Kidney capillary endothelial cell (primary cell): ENCODE measurements at regions not wholly inside any gene's neighbourhood (a gene's known extent, or its start where the extent isn't known, plus 50 kb on each side); places are given as distances from the start of the nearest gene placed in this dataset.

Source experiments
- DNase-seq: peaks from one replicate; pipeline ENCODE4 v3.0.0-alpha.2; 2018; ENCODE audit warnings: low spot score

DNA sequence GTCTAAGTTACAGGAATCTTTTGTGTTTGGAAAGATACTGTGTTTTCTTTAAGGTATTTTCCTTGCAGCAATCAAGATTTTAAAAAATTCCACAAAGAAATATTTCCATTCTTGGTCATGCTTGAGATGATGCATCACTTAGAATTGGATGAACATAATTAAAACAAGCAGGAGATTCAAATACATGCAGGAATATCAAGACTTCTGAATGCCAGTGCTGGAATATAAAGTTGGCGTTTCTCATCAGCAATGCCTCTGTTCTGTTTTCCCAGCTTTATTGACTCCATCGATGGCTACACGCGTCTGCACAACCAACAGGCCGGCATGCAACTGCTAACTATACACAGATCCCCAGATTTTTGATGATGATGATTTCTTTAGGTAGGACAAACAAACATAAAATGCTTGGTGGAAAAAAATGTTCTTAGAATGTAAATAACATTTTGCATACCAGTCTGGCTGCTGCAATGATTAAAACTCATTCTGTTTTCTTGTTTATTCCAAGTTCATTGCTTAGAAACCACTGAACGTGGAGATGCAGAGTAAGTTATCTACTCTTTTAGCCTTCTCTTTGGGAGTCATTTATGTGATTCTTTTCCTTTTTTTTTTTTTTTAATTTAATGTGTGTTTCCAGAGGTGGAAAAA, 91.3 kb upstream of the FAM171A1 start:
- no peak for DNase-seq

DNA sequence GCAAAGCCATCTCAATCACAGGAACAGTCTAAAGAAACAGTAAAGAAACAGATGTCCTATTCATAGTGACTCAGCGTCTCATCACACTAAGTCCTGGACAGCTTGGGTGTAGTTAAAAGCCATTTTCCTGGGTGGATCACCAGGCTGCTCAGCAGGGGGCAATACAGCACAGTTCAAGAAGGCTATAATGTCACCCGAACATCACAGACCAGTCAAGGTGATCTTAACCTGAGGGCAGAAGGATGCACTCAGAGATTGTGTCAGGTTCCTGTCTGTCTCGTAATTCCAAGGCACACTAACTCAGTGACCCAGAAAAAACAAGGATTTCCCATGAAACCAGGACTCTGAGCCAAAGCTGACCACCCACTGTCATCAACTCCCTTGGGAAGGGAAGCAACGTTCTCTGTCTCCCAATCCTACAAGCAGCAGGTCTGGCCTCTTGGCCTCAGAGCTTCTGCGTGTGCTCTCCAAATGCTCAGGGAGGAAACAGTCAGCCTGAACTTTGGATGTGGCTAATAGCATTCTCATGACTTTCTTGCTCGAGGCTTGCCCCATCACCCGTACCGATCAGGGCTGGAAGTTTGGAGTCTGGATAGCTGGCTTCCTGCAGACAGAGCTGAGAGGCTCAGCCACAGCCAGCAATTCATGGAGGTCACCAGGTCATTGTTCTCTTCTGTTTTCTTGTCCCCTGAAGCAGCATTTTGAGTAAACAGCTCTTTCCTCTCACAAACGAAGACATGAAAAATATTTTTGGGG, 90.4 kb upstream of the FAM171A1 start:
- peak; percentile 82 for DNase-seq

DNA sequence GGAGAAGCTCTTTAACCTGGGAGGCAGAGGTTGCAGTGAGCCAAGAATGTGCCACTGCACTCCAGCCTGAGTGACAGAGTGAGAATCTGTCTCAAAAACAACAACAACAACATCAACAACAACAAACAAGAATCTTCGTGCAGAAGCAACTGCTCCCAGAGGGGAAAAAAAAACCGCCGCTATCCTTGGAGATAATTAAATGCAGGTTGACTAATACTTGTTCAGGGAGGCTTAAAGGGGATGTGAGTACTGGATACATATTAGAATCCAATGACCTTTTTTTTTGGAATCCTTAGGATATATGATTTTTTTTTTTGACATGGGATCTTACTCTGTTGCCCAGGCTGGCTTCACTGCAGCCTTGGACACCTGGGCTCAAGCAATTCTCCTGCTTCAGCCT, 89.6 kb upstream of the FAM171A1 start:
- no peak for DNase-seq

DNA sequence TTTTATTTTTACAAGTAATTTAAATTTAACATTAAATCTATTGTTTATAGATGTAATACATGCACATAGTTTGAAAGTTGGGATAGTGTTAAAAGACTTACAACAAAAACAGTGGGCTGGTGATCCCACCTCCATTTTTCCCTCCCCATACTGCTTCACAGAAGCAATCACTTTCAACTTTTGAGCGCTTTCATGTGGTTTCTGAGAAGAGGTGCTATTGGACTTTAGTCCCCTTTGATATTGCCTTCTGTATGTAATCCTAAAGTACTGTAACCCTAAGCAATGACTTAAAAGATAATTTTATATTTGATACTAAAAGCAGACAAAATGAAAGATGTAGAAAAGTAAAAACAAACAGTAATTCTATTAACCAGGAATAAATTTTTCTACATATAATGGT, 88.1 kb upstream of the FAM171A1 start:
- DNase-seq: no peak

DNA sequence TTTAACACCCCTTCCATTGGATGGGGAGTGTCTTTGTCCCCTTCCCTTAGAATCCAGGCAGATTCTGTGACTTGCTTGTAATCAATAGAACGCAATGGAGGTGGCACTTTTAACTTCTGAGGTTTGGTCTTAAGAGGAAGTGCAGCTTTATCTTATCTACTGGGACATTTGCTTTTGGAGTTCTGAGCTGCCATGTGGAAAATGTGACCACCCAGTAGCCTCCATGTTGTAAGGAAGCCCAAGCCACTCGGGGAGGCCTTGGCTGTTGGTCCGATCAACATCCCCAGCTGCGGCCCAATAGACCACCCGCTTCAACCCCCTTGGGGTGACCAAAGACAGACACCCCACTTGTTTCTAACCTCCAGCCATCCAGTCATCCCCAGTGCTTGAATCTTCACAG, 86.3 kb upstream of the FAM171A1 start:
- DNase-seq: no peak

DNA sequence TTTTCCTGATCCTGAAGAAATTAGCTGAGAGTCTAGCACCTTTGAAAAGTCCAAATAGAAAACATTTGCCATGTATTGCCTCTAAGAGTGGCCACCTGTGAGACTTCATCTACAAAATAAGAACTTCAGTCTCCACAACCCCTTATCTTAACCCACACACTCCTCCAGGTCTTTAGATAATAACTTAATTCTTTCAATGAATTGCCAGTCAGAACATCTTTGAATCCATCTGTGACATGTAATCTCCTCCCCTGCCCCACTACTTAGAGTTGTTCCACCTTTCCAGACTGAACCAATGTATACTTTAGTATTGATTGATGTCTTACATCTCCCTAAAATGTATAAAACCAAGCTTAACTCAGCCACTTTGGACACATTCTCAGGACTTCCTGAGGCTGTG, 84.4 kb upstream of the FAM171A1 start:
- DNase-seq: no peak

DNA sequence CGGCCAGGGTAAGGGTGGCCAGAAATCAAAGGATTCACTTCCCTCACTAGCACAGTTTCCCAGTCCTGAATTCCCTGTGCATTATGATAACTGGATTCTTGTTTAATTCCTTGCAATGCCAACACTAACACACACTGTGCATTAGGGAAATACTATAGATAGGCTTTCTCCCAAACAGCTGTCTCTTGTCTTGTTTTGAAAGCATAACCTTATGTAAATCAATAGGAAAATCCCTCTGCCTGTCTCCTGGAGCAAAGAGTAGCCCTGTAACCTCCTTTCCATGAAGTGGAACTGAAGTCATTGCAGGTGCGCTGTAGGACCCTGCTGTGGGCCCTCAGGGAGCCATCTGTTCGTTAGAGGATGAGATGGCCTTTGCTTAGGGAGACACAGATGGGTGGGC, 82.8 kb upstream of the FAM171A1 start:
- DNase-seq: no peak

DNA sequence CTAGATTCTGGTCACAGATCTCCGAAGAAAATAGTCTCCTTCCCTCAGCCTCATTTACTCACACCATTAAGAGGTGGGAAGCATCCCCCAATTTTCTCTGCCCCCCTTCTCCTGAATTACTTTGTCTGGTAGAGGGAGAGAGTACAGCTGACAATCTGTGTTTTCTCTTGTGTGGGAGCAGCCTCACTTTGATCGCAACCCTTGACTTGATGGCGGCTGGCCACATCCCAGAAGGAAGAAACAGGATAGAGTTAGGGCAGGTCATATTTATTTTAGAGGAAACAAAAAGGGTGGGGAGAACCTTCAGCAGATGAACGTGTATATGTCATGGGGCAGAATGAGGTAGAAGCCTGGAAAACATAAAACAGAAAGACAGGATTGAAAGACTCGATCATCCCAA, 82.4 kb upstream of the FAM171A1 start:
- no peak for DNase-seq

DNA sequence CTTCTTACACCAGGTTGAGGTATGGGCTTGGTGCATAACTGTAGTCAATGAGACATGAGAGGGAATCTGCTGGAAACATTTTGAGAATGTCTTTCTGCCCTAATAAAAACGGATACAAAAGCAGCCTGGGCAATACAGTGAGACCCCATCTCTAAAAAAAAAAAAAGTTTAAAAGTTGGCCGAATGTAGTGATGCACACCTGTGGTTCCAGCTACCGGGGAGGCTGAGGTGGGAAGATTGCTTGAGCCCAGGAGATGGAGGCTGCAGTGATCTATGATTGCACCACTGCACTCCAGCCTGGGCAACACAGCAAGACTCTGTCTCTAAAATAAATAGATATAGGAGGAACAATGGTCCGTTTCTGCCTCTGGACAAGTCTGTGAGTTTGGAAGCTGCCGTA, 81.5 kb upstream of the FAM171A1 start:
- DNase-seq: no peak

DNA sequence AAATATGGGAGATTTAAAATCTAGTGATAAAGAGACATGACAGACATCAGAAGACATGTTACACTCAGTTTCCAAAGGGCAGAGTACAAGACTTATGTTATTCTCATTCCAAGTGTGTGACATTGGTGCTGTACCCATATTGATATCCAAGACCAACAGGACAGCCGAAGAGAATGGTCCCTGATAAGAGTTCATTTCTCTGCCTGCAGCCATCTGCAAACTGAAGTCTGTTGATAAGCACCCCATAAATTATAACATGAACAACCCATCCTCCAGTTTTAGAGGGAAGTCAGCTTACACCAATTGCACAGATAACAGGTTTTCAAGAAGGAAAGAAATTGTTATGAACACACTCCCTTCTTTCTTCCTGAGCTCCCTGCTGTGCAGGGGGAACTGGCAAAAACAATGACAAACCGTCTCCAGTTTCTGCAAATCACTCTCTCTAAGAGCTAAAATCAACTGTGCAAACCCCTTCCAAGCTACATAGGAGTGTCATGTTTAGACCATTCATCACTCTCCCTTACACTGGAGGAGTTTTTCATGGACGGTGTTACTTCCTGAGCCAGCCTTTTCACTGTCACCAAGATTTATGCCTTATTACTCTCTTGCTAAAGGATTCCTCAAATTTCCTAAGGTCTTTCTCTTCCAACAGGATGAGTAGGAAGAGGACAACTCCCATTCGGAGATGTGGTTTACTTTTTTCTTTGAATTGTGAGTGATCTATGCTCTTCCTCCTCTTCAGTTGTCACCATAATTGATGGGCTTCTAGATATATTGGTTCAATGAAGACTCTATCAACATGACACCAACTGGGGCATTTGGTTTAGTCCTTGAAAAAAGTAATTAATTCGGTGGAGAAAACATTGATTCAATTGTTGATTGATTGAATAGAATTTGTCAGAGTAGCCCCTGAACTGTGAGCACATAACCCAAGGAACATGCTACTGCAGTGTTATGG, 80.3 kb upstream of the FAM171A1 start:
- DNase-seq: no peak

DNA sequence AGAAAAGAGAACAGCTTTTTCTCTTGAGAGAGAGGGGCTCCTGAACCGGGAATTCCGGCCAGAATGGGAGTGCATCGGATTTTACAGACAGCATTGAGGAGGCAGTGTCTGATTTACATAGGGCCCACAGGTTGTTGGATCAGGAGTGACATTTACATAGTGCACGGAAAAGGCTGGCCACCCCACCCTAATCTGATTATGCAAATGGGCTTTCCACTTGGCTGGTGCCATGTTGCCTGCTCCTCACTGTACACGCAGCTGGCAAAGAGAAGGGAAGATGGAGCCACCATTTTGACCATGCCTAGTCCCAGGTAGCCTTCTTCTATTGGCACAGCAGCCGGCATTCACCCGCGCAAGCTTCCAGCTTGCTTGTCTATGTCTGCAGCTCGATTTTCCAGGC, 77.5 kb upstream of the FAM171A1 start:
- no peak for DNase-seq

DNA sequence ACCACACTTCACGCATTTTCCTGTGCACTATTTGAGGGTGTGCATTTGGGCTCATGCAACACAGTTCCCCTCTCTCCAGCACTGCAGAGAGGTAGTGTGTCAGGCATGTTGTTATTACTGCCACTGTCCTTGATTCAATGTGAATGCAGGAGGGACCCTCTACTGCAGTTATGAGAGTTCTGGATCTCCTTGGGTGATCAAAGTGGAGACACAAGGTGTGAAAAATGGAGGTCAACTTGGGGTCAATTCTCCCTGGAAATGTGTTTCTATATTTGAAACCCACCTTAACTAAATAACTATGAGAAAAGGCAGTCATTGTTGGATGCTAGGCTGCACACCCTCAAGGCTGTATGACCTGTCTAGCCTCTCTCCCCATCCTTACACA, 73.9 kb upstream of the FAM171A1 start:
- no peak for DNase-seq

DNA sequence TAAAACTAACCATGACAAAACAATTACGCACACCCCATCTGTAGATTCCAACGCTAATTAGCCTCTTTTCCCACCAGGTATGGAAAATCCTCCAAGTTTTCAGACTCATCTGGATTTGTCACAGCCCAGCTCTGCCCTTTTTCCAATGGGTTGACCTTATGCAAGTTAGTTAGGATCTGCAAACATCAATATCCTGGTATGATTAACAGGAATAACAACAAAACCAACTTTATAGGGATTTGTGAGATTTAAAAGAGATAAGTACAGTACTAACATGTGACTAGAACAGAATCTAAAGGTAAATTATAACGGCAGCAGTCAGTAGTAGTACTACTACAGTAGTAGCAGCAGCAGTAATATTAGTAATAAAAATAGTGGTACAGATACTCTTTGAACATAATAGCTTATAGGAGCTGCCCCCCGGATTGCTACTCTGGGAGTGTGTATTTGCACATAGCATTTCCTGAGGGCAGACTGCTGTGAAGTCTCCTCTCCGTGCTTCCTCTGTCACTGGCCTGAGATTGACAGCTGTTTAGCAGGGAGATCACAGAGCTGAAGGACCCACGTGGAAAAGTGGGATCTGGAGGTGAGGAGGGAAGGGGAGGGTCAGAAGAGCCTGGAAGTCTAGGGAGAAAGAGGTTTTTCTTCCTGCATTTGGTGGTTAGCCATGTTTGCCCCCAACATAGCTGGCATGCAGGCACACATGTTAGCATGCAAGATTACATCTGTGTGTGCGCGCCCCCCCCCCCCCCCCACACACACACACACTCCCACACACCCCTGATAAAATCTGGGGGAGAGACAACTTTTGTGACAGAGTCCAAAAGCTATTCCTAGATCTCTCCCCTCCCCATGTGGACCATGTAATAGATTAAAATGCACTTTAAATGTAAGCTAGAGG, 73.3 kb upstream of the FAM171A1 start:
- no peak for DNase-seq

DNA sequence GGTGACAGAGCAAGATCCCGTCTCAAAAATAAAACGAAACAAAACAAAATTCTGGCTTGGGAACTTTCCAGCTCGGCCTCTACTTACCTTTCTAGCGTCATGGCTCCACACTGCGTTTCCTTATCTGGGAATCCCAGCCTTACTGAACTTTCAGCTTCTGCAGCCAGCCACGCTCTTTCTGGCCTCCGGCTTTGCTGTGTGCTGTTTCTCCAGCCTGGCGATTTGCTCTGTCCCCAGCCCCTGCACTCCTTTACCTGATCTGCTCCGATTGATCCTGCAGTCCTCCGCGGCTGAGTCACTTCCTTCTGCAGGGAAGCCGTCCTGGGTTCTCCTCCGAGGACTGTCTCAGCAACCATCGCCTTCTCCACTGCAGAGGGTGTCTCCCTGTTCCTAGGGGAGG, 71.0 kb upstream of the FAM171A1 start:
- DNase-seq: no peak

DNA sequence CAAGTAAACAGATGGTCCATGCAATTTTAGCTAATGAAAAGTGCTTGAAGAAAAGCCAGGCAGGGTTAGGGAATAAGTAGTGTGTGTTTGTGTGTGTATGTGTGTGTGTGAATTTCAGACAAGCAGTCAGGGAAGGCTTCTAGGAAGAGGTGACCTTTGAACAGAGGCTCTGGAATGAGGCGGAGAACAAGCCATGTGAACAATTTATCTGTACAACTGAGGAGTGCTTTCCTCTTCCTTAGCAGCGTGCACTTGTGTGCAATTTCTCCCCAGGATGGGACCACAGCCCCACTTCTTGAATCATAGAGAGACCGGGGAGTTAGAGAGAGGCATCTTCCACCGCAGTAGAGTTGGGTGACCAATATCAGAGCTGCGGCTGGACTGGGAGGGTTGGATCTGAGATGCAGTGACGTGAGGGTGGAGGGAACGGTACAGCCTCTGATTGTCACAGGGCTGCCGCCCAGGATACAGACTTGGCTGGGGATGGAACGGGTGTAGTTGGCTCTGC, 69.2 kb upstream of the FAM171A1 start:
- no peak for DNase-seq

DNA sequence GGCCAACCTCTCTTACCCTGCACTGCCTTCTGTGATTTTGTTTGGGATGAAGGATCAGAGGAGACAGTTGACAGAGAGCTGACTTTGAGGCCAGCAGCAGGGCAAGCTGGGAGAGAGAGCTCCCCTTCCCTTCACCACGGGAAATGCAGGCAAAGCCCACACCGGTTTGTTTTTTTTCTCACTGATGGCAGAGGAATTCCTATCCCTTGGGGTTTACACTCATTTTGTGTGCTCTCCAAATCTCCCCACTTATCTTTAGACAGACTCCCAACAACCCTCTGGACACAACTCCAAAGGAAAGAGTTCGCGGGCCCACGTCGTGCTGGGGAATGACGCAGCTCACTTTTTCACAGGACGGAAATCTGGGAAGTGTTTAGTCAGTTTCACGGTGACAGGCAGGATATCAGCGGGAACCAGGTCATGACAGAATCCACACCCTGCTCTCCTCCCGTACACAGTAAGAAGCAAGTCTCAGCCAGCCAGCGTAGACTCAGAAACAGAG, 68.3 kb upstream of the FAM171A1 start:
- DNase-seq: peak; percentile 84

DNA sequence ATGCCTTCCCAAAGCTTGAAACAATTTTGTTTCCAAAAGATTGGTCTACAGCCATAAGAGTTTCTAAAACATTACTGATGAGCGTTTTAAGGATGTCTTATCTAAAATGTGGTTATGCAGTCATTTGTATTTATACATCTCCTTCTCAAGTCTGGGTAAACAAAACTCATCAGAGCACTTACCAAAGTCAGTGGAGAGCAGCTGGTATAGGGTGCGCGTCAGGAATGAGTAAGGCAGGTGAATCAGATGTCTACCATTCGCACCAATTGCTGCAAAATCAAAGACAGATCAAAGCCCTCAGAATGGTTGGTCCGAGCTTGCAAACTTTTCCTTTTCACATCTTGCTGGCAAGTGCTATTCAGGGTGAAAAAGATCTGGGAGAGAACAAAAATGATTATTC, 65.6 kb upstream of the FAM171A1 start:
- no peak for DNase-seq

DNA sequence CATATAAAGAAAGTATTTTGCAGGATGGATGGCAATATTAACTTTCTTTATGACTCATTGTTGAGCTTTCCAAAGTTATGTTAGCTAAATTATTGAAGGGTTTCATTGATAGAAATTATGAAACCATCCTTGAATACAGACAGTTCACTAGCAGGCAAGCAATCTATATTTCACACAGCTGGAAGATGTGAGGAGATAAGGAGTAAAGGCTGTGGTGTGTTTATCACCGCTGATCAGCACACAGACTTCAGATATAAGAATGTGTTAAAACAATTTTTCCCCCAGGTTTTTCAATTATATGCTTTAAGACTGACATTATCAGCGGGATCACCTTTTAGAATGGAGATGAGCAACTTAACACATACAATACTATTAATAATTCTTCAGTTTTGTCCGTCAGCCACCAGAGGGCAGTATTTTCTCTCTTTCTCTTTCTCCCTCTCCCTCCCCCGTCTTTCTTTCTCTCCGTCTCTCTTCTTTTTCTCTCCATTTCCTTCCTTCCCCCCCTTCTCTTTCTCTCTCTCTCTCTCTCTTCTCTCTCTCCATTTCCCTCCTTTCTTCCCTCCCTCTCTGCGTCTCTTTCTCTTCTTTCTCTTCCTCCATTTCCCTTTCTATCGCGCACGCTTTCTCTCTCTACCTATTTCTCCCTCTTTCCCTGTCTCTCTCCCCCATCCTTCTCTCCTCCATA, 62.9 kb upstream of the FAM171A1 start:
- DNase-seq: peak; percentile 68

DNA sequence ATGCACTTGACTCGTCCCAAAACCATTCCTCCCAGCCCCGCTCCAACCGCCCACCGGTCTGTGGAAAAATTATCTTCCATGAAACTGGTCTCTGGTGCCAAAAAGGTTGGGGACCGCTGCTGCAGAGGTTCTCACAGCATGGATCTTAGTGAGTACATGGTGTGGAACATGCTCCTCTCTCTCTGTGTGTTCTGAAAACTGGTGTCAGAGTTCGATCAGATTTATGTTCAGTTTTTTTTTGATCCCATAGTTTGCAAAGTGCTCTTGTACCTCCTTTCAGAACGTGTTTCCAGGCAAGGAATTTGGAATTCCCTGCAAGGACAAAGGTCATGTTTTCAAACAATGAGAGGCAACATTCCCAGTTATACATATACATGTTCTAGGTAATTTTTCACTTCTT, 61.2 kb upstream of the FAM171A1 start:
- no peak for DNase-seq

DNA sequence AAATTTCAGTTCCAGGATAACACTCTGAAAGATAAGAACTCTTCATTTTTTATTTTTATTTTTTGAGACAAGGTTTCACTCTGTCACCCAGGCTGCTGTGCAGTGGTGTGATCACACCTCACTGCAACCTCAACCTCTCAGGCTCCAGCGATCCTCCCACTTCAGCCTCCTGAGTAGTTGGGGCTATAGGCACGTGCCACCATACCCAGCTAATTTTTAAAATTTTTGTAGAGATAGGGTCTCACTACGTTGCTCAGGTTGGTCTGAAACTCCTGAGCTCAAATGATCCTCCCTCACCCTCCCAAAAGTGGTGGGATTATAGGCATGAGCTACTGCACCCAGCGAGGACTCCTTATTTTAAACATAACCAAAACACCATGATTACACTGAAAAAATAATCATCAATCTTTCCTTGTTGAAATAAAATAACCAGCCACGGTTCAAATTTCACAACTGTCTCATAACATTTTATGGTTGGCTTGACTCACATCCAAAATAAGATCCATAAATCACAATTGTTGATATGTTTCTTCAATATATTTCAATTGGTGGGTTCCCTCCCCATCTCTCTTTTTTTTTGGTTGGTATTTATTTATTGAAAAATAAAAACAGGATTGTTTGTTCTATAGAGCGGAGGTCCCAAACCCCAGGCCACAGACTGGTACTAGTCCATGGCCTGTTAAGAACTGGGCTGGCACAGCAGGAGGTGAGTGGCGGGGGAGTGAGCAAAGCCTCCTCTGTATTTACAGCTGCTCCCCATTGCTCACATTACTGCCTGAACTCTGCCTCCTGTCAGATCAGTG, 60.1 kb upstream of the FAM171A1 start:
- no peak for DNase-seq
